IPS-11a (cell line): ENCODE measurements at regions not wholly inside any gene's neighbourhood (a gene's known extent, or its start where the extent isn't known, plus 50 kb on each side); places are given as distances from the start of the nearest gene placed in this dataset.
"Not testable (repeated sequence)": the region's sequence is repeated elsewhere in the genome, so short reads cannot be mapped to it uniquely, and the experiment has no call there.

ENCODE experiments used
- H3K4me3 ChIP-seq: one replicate; pipeline ENCODE4 v1.5.1; 2013; ENCODE audit warnings: low read depth, low read length, control low read depth

GRCh38 chr1:188763541-188763940 lies 1714.1 kb downstream of the BRINP3 start:
- H3K4me3 ChIP-seq: no peak overlapping the region

GRCh38 chr1:188769181-188769580 lies 1708.5 kb downstream of the BRINP3 start:
- no peak overlapping the region for H3K4me3 ChIP-seq

GRCh38 chr1:188769936-188770335 lies 1707.7 kb downstream of the BRINP3 start:
- H3K4me3 ChIP-seq: no peak overlapping the region

- H3K4me3 ChIP-seq: no peak overlapping the region
Measured at GRCh38 chr1:188778578-188778977, 1699.1 kb downstream of the BRINP3 start.

- H3K4me3 ChIP-seq: no peak overlapping the region
Measured at GRCh38 chr1:188782220-188782841, 1695.3 kb downstream of the BRINP3 start.

GRCh38 chr1:188794969-188795368 lies 1682.7 kb downstream of the BRINP3 start:
- H3K4me3 ChIP-seq: no peak overlapping the region

GRCh38 chr1:188812153-188812552 lies 1665.5 kb downstream of the BRINP3 start:
- H3K4me3 ChIP-seq: not testable (repeated sequence)

- not testable (repeated sequence) for H3K4me3 ChIP-seq
Measured at GRCh38 chr1:188812836-188813573, 1664.7 kb downstream of the BRINP3 start.

- H3K4me3 ChIP-seq: no peak overlapping the region
Measured at GRCh38 chr1:188817814-188818213, 1659.8 kb downstream of the BRINP3 start.

- H3K4me3 ChIP-seq: no peak overlapping the region
Measured at GRCh38 chr1:188822248-188822647, 1655.4 kb downstream of the BRINP3 start.

GRCh38 chr1:188825471-188825870 lies 1652.2 kb downstream of the BRINP3 start:
- no peak overlapping the region for H3K4me3 ChIP-seq

- H3K4me3 ChIP-seq: no peak overlapping the region
Measured at GRCh38 chr1:188826800-188827199, 1650.9 kb downstream of the BRINP3 start.

GRCh38 chr1:188827400-188827799 lies 1650.3 kb downstream of the BRINP3 start:
- H3K4me3 ChIP-seq: no peak overlapping the region

GRCh38 chr1:188841111-188841696 lies 1636.5 kb downstream of the BRINP3 start:
- not testable (repeated sequence) for H3K4me3 ChIP-seq

- H3K4me3 ChIP-seq: no peak overlapping the region
Measured at GRCh38 chr1:188846468-188846867, 1631.2 kb downstream of the BRINP3 start.

GRCh38 chr1:188857526-188858087 lies 1620.1 kb downstream of the BRINP3 start:
- H3K4me3 ChIP-seq: no peak overlapping the region

GRCh38 chr1:188867614-188868013 lies 1610.0 kb downstream of the BRINP3 start:
- H3K4me3 ChIP-seq: no peak overlapping the region

- no peak overlapping the region for H3K4me3 ChIP-seq
Measured at GRCh38 chr1:188871164-188871563, 1606.5 kb downstream of the BRINP3 start.

- no peak overlapping the region for H3K4me3 ChIP-seq
Measured at GRCh38 chr1:188872376-188872775, 1605.3 kb downstream of the BRINP3 start.

- no peak overlapping the region for H3K4me3 ChIP-seq
Measured at GRCh38 chr1:188877668-188878067, 1600.0 kb downstream of the BRINP3 start.

GRCh38 chr1:188888386-188888785 lies 1589.3 kb downstream of the BRINP3 start:
- no peak overlapping the region for H3K4me3 ChIP-seq

- H3K4me3 ChIP-seq: no peak overlapping the region
Measured at GRCh38 chr1:188889166-188889565, 1588.5 kb downstream of the BRINP3 start.
